ENCODE measurements at regions not wholly inside any gene's neighbourhood (a gene's known extent, or its start where the extent isn't known, plus 50 kb on each side); places are given as distances from the start of the nearest gene placed in this dataset.
A peak's percentile ranks its signal among the peaks of the same experiment; 100 is the strongest.
"Not testable (repeated sequence)": the region's sequence is repeated elsewhere in the genome, so short reads cannot be mapped to it uniquely, and the experiment has no call there.

DNA sequence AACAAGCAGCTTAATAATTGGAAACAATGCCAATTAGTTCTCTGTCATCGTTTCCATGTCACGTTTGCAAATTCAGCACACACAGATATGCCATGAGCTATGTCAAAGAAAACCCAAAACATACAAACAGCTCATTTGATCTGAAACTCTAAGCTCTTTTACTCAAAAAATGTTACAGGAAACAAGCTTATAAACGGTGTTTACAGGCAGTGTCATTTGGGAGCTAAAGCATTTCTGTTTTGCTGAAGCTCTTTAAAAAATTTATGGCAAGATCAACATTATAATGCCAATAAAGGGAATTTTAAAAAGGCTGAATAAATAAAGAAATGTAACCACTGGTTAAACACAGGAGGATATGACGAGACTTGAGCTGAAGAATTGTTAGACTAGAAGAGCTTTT is 94.0 kb upstream of the HS3ST2 start:
- no peak for DNase-seq (ENCODE audit: low read depth)

DNA sequence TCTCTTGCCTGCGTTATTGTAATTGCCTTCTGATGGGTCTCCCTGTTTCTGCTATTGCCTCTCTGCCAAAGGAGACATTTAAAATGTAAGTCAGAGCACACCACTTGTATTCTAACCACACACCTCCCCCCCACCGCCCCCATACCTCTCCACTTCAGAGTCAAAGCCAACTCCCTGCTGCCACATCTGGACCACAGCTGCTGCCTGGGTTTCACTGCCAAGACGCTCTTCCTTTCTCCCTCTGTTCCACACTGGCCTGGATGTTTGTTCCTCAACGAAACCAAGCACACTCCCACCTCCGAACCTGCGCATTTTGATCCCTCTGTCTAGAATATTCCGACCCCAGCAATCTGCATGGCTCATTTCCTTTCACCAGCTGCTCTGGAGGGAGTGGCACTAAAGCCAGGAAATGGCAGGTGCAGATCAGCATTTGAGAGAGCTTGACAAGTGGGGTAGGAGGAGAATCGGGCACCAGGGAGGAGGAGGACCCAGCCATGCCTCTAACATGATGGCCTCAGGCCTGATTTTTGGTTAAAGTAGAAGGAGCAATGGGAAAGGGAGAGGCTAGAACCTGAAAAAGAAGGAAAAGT is 92.4 kb upstream of the HS3ST2 start:
- DNase-seq (ENCODE audit: low read depth), result peak; percentile 31

DNA sequence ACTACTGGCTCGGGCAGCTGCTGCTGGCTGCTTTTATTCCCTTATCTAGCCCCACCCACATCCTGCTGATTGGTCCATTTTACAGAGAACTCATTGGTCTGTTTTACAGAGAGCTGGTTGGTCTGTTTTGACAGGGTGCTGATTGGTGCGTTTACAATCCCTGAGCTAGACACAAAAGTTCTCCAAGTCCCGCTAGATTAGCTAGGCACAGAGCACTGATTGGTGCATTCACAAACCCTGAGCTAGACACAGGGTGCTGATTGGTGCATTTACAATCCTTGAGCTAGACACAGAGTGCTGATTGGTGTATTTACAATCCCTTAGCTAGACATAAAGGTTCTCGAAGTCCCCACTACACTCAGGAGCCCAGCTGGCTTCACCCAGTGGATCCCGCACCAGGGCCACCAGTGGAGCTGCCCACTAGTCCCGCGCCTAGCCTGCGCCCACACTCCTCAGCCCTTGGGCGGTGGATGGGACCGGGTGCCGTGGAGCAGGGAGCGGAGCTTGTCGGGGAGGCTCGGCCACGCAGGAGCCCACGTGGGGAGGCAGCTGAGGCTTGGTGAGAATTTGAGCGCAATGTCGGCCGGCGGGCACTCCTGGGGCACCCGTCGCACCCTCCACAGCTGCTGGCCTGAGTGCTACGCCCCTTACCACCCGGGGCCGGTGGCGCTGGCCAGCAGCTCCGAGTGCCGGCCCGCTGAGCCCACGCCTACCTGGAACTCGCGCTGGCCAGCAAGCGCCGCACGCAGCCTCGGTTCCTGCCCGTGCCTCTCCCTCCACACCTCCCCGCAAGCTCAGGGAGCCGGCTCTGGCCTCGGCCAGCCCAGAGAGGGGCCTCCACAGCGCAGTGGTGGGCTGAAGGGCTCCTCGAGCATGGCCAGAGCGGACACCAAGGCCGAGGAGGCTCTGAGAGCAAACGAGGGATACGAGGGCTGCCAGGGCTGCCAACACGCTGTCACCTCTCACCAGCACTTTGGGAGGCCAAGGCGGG is 91.1 kb upstream of the HS3ST2 start:
- DNase-seq (ENCODE audit: low read depth), result not testable (repeated sequence)

DNA sequence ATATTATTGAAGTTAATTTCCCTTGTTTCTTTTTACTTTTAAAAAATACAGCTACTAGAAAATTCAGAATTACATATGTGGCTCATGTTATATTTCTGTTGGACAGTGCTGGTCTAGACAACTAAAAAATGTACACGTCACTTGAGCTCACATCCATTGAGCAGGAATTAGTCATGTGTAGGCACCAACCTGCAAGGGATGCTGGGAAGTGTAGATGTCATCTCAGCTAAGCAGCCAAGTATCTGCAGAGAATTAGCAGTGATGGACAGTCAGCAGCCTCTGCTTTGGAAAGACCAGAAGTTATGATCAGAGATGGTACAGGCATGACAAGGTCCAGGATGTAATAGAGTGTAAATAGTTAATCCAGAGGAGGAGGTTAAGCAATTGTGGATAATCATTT is 87.1 kb upstream of the HS3ST2 start:
- DNase-seq (ENCODE audit: low read depth), result peak; percentile 3

DNA sequence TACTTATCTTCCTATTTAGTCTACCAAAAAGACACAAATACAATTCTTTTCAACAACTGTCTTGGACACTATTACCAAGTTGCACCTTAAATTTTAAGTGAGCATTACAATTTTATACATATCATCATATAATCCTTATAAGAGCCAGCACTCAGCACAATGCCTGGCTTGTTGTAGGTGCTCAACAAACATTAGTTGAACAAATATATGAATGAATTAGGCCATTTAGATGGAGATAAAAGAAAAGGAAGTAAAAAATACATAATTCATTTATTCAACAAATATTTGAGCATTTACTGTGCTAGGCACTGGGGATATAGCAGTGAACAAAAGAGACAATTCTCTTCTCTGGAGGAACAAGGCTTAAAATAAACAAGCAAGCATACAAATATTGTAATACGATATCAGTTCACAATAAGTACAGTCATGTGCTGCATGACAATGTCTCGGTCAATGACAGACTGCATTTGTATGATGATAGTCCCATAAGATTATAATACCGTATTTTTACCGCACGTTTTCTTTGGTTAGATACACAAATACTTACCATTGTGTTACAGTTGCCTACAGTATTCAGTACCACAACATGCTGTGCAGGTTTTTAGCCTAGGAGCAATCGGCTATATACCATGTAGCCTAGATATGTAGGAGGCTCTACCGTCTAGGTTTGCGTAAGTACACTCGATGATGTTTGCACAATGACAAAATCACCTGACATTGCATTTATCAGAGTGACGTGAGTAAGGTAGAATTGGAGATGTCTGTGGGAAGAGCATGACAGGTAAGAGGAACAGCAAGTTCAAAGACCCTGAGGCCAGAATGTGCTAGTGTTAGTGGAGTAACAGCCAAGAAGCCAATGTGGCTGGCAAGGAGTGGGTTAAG is 86.4 kb upstream of the HS3ST2 start:
- DNase-seq (ENCODE audit: low read depth), result no peak

DNA sequence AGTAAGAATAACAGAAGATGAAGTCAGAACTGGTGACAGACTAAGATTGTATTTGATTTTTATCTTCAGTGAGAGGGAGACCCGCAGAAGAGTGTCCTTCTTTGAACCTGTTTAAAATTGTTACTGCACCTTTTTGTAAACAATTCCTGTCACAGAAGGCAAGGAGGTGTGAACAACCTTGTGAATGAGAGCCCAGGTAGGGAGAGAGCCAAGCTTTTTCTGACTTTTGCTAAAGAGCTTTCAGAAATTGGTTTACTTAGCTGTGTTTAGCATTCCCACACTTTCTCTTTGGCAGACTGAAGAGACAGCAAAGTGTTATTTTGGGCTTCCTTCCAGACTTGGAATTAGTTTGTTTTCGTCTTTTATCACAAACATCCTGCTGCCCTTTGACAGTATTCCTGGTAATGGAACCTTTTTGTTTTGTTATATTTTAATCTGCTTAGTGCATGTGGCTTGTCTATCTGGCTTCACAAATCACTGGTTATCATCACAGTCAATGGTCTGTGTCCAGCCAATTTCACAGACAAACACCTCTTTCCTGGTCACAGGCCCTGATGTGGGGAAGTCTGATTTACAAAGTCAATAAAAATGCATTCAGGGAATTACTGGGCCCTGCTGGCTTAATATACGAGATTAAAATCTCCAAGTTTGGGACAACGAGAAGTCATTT is 85.7 kb upstream of the HS3ST2 start:
- DNase-seq (ENCODE audit: low read depth), result no peak

DNA sequence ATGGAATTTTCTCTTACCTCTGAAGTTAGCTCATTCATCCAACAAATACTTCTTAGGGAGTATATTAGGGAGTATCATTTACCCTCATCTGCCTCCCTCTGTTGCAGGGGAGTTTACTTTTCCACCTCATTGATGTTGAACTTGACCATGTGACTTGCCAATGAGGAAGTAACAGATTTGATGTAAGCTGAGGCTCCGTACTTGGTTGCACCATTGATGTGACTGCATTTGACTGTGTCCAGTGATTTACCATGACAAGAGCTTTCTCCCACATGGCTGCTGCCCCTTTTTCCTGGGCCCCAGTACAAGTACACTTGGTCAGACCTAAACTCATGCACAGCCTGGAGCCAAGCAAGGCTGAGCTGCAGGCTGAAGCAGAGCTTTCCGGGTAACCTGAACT is 81.6 kb upstream of the HS3ST2 start:
- DNase-seq (ENCODE audit: low read depth), result no peak

DNA sequence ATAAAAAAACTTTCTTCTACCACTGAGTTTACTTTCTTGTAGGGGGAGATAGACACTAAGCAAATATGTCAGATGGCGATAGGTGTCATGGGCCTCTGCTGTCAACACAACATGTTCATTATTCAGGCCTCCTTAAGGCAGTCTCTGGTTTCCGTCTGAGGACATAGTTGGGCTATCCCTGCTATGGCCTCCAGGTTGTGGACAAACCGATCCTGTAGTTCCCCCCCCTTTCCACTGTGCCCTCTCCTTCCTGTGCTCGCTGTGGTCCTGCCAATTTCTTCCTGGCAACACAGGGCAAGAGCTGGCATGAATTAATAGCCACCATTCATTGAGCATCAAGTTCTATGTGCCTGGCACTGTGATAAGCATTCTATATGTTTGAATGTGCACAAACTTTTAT is 81.0 kb upstream of the HS3ST2 start:
- no peak for DNase-seq (ENCODE audit: low read depth)

DNA sequence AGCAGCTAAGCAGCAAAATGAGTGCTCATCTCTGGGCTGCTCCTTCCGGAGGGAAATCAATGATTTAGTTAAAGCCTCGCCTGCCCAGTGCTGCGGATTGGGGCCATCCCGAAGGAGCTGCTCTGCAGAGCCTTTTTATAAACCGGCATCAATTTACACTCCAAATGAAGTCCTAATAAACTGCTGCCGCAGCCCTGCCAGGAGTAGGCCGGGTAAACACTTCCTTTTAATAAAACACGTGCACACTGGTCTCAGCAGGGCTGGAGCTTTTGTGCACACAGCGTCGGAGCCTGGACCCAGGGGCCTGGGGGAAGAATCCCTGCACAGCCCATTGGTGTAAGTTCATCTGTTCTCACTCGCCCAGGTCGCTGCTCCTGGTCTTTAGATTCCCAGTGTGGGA is 79.6 kb upstream of the HS3ST2 start:
- no peak for DNase-seq (ENCODE audit: low read depth)

DNA sequence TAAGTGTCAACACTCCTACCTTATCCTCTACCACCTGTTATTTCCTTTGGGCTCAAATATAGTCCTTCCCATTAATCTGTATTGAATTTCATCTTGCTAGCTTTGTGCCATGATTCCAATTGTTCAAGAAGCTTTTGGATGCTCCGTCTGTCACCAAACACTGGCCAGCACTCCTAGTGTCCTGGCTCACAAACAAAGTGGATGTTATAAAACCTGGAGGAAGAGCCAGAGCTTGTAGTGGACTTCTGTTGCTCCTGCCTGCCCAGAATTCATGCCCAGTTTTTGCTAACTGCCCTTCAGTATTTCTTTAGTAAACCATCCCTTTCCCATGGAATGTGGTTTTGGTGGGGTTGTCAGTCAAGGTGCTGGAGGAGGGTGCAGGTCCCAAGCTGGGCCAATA is 77.2 kb upstream of the HS3ST2 start:
- no peak for DNase-seq (ENCODE audit: low read depth)

DNA sequence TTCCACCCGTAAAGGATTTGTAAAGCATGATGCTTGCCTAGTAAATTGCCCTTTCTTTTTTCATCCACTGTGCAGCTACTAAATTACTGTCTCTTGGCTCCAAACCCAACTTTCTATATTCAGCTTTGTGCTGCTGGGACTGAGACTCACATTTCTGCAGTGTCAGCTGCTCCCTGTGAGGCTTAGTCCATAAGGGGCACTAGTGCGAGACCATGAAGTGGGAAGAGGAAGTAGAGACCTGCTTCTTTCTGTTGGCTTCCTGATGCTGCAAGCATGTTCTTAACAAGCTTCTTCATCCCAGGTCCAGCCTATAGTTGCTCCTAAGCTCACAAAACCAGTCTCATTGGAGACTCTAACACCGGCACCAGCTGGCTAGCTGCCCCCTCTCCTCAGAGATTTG is 74.9 kb upstream of the HS3ST2 start:
- DNase-seq (ENCODE audit: low read depth), result no peak

DNA sequence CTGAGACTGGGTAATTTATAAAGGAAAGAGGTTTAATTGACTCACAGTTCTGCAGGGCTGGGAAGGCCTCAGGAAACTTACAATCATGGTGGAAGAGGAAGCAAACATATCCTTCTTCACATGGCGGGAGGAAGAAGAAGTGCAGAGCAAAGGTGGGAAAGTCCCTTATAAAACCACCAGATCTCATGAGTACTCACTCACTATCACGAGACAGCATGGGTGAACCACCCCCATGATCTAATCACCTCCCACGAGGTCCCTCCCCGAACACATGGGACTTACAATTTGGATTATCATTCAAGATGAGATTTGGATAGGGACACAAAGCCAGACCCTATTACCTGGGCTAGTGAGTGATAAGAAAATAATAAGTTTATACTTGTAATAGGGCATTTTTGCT is 70.6 kb upstream of the HS3ST2 start:
- no peak for DNase-seq (ENCODE audit: low read depth)

DNA sequence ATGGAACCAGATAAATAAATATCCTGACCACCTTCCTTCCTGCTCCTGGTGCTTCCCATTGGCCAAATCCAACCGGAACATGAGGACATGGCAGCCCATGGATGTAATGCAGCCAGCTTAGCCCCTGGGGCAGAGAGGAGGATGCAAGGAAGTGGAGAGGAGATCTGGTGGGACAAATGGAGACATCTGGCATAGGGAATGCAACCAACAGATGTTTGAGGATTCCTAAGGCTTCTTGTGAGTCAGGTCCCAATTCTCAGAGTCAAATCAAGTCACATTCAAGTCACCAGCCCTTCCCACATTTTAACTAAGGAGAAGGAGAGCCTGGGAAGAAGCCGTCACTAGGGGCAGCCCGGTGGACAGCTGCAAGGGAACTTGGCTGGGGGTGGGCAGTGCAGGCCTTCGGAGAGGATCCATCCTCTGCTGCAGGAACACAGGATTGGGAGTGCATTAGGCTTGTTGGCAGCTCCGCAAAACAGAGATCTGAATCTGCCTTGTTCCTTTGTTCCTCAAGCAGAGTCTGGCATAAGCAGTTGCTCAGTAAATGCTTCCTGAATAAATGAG is 62.8 kb upstream of the HS3ST2 start:
- DNase-seq (ENCODE audit: low read depth), result no peak

DNA sequence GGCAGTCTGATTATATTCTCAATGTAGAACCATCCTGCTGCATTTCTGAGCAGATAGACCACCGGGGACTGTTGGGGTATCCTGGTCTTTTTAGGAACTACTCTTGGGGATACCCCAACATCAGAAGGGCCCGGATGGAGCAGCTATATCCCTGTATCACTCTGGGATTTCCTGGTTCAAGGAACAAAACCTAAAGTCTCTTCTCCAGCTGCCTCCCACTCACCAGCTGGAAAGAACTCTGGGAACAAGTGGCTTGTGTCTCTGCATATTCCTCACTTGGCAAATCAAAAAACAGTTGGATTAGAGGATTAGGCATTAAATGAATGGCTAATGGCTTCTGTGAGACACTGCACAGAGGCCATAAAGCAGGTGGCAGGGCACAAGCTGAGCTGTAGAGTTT is 62.3 kb upstream of the HS3ST2 start:
- DNase-seq (ENCODE audit: low read depth), result no peak

DNA sequence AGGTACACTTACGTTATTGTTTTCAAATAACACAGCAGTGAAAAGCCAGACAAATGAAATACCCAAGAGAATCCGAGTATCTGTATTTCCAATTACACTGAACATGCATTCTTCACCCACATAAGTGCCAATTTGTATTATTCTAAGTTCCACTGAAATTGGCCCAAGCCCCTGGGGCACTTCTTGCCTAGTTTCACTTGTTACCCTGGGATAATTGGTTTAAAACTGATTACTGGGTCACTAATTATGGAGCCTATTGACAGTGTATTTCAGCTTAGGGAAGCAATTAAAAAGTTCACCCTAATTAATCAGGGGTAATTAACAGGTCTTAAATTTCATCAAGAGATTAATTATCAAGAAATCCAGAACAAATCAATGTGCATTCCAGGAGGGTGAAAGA is 60.5 kb upstream of the HS3ST2 start:
- DNase-seq (ENCODE audit: low read depth), result no peak

DNA sequence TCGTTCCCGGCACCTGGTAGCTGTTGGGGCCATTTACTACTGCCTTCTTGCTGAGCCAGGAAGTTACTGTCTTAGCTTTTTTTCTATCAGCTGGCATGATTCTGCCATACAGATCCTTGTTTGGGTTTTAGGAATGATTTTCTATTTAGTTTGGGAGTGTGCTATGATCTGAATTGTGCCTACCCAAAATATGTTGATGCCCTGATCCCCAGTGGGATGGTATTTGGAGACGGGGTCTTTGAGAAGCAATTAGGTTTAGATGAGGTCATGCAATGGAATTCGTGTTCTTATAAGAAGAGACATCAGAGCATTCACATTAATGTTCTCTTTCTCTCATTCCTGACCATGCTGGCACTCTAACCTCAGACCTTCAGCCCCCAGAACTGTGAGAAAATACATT is 59.4 kb upstream of the HS3ST2 start:
- DNase-seq (ENCODE audit: low read depth), result no peak

DNA sequence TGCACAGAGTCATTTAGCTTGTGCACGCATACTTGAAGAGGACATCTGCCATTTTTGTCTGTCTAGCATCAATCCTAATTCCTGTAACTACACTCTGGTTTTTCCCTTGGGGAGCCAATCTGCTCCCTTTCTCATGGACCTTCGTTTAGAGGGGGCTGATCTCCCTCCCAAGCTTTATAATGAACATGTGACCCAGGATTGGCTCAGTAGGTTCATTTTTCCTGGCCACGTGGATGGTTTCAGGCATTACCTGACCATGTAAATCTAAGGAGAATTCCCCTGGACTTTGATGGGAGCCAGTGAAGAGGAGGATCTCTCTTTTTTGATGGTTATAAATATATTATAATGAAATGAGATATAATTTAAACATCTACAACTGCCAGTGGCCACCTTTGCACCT is 56.8 kb upstream of the HS3ST2 start:
- no peak for DNase-seq (ENCODE audit: low read depth)

DNA sequence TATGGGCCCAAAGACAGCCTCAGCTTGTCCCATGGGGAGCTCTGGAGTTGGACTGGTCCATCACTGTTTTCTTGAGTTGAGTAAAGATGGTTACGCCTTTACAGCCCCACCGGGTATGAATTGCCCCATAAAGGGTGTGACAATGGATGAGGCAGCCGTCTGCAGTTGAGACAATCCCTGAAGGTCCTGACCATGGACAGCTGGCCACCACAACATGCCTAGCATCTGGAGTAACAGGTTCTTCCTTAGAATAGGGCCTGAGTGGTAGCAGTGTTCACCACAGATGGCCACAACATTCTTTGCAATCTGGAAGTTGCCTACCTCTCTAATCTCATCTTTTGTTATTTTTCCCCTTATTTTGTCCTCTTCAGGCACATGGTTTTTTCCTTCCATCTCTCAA is 51.5 kb upstream of the HS3ST2 start:
- no peak for DNase-seq (ENCODE audit: low read depth)

DNA sequence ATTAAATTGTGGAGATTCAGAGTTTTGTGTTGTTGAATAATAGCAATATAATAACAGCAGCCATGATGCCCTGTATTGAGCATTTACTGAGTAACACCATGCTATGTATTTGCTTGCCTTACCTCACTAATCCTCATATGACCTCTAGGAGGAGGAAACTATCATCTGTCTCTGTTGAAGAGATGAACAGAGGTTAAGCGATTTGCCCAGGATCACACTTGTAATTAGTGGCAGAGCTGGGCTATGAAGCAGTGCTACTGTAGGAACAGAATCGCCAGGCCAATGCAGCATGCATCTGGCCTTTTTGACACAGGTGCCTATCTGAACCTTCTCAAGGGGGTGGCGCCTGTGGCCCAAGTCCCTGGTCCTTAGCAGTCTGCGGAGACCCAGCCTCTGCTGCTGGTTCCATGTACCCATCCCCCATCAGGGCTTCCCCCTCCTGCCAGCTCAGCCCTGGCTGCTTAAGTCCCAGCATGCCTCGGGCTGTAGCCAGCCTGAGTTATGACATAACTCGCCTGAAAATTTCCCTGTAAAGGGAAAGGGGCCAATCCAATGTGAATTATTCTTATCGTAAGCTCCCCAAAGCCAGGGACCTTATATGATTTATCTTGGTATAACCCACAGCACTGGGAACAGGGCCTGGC is 50.4 kb upstream of the HS3ST2 start:
- DNase-seq (ENCODE audit: low read depth), result peak; percentile 9
